Activated B cell treated with CpG ODN at 0.5 μM for 24 hours (primary cell): ENCODE measurements at regions not wholly inside any gene's neighbourhood (a gene's known extent, or its start where the extent isn't known, plus 50 kb on each side); places are given as distances from the start of the nearest gene placed in this dataset.

ENCODE experiments used
- ATAC-seq: fragments of 200-7000 bp; cut with Tn5 transposase; one replicate; pipeline ENCODE4 v1.10.0; 2021; ENCODE audit warnings: low read depth, mild to moderate bottlenecking, moderate library complexity
- CTCF ChIA-PET: fragments of 350-600 bp; sonication (Branson Sonifier 250); formaldehyde crosslinking; loops from one replicate; lab custom pipeline; 2021; ENCODE audit warnings: antibody characterized with exemption; lab: Charles Lee
- POLR2A ChIA-PET: fragments of 350-600 bp; sonication (Branson Sonifier 250); formaldehyde crosslinking; loops from one replicate; lab custom pipeline; 2021; ENCODE audit warnings: antibody characterized with exemption; lab: Charles Lee
- DNase-seq: peaks from one replicate; pipeline ENCODE4 v3.0.0; 2022
- H3K27ac Mint-ChIP-seq: one replicate; pipeline ENCODE4 v1.8.0; 2020; ENCODE audit warnings: mixed read lengths
- H3K27me3 Mint-ChIP-seq: one replicate; pipeline ENCODE4 v1.8.0; 2021; ENCODE audit warnings: mixed read lengths
- H3K36me3 Mint-ChIP-seq: one replicate; pipeline ENCODE4 v1.8.0; 2021; ENCODE audit warnings: low read depth, mixed read lengths
- H3K4me1 Mint-ChIP-seq: one replicate; pipeline ENCODE4 v1.8.0; 2021; ENCODE audit warnings: mixed read lengths
- H3K4me3 Mint-ChIP-seq: one replicate; pipeline ENCODE4 v1.8.0; 2020; ENCODE audit warnings: mild to moderate bottlenecking, mixed read lengths
- H3K9me3 Mint-ChIP-seq: one replicate; pipeline ENCODE4 v1.8.0; 2020; ENCODE audit warnings: mixed read lengths
- CTCF ChIP-seq: fragments of 200-600 bp; IDR thresholded peaks from one replicate; pipeline ENCODE4 v1.8.0; 2022; ENCODE audit warnings: antibody characterized with exemption, mild to moderate bottlenecking
- intact Hi-C: fragments of 100-400 bp; cut with micrococcal nuclease; formaldehyde crosslinking; loops from one replicate; pipeline ENCODE4 v1.15.1; 2024

GRCh38 chr15:69793781-69794451, 303.8 kb downstream of the TLE3 start:
- Mint-ChIP-seq H3K27ac (no peak overlapping the region), H3K4me3 (no peak overlapping the region), H3K9me3 (peaks cover 7% of the 10 kb centered on the region), H3K27me3 (peaks cover 11% of the 10 kb centered on the region), H3K36me3 (no peaks in the 10 kb centered on the region), H3K4me1 (no peaks in the 10 kb centered on the region)
- DNase-seq (no peak), ATAC-seq (no peak)
- ChIA-PET CTCF (no interaction called here), POLR2A (no interaction called here)
- intact Hi-C loops: no loop called here
- TF ChIP-seq CTCF: no peak

DNA sequence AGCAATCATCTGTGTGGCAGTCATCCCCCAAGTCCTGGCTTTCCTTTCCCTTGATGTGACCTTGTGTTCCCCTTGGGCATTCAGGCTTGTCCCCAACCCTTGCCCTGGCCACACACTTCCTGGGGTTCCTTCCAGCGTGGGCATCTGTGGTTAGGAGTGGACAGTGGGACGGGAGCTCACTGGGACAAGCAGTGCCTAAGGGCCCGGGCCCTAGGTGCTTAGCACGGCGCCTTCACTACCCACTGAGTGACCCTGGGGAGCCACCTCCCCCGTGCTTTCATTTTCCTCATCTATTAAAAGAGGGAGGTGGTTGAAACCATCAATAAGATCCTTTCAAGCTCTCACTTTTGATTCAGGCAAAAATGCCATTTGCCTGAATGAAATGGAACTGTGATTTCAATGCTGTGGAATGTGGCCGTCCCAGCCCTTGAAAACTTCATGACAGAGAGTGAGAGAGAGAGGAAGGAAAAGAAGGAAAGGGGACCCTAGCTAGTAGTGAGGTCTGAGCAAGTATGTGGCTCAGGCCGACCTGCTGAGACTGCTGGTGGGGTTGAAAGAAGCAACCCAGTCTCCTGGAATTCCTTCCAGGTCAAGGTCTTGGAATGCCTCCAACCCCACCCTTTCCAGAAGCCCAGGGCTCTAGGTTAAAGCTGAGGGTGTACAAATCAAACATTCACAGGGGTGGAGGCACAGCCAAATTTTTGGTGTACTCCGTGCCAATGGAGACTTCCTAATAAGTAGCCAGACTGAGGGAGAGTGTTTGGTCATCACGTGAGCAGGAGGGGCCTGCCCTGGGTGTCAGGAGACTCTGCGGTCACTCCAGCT, 302.9 kb downstream of the TLE3 start:
- H3K36me3 Mint-ChIP-seq: no peaks in the 10 kb centered on the region
- no peak for TF ChIP-seq CTCF
- ATAC-seq: no peak
- peaks cover 7% of the 10 kb centered on the region for H3K9me3 Mint-ChIP-seq
- intact Hi-C loops: no loop called here
- CTCF ChIA-PET: no interaction called here
- no peak for DNase-seq
- H3K27me3 Mint-ChIP-seq: peaks cover 11% of the 10 kb centered on the region
- POLR2A ChIA-PET: no interaction called here
- H3K27ac Mint-ChIP-seq: no peak overlapping the region
- H3K4me1 Mint-ChIP-seq: no peaks in the 10 kb centered on the region
- H3K4me3 Mint-ChIP-seq: no peak overlapping the region

DNA sequence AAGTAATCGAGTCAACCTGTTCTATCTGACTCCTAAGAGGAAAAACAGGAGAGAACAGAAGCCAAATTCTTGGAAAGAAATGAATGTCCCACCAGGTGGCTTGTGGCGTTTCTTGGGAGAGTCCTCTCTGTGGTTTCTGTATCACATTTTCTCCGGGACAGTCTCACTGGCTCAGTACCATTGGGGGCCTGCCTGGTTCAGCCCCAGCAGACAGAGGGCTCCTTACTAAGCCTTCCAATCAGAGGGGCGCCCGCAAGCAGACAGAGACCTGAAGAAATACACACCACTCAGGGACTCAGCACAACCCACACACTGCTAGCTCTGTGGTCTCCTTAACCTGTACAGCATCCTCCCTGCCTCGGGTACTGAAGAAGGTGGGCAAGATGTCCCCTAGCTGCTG, 302.1 kb downstream of the TLE3 start:
- Mint-ChIP-seq H3K36me3 (no peaks in the 10 kb centered on the region), H3K4me3 (no peak overlapping the region), H3K9me3 (peaks cover 7% of the 10 kb centered on the region), H3K27ac (no peak overlapping the region), H3K27me3 (peaks cover 11% of the 10 kb centered on the region), H3K4me1 (no peaks in the 10 kb centered on the region)
- CTCF ChIA-PET: no interaction called here
- no peak for ATAC-seq
- no peak for TF ChIP-seq CTCF
- intact Hi-C loops: no loop called here
- POLR2A ChIA-PET: interaction anchor here (0.6 kb wide), 1 partner anchor 98 kb away, joined by 4 read pairs; no protein-coding TSS in a partner anchor
- DNase-seq: no peak

DNA sequence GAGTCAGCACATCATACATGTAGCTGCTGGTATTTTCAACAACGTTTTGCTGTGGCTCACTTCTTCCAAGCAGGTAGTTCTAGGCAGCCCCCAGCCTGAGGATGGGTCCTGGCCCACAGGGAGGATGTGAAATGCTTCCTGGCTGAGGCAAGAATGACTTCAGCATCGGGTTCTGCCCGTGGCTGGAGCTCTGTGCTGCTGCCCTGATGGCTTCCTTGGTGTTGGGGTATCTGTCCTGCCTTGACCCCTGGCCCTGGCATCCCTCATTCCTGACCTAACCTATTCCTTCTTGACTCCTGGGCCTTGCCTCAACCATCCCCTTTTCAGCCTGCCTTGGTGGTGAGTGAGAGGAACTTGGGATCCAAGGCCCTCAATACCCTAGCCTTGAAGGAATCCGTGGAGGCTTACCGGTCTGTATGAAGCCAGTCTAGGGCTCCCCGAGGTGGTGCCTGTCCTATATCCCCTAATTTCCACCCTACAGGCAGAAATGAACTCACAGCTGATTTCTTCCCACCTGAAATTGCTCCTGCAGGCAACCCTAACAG, 300.6 kb downstream of the TLE3 start:
- CTCF ChIA-PET: no interaction called here
- no peak for DNase-seq
- H3K27ac Mint-ChIP-seq: no peak overlapping the region

More for the DNA sequence above, 300.6 kb downstream of the TLE3 start:
- TF ChIP-seq CTCF: no peak
- POLR2A ChIA-PET: no interaction called here
- intact Hi-C loops: no loop called here
- H3K36me3 Mint-ChIP-seq: no peaks in the 10 kb centered on the region
- H3K4me1 Mint-ChIP-seq: no peaks in the 10 kb centered on the region
- peaks cover 3% of the 10 kb centered on the region for H3K27me3 Mint-ChIP-seq
- no peaks in the 10 kb centered on the region for H3K9me3 Mint-ChIP-seq
- H3K4me3 Mint-ChIP-seq: no peak overlapping the region
- ATAC-seq: no peak
